ENCODE measurements at regions not wholly inside any gene's neighbourhood (a gene's known extent, or its start where the extent isn't known, plus 50 kb on each side); places are given as distances from the start of the nearest gene placed in this dataset.

DNA sequence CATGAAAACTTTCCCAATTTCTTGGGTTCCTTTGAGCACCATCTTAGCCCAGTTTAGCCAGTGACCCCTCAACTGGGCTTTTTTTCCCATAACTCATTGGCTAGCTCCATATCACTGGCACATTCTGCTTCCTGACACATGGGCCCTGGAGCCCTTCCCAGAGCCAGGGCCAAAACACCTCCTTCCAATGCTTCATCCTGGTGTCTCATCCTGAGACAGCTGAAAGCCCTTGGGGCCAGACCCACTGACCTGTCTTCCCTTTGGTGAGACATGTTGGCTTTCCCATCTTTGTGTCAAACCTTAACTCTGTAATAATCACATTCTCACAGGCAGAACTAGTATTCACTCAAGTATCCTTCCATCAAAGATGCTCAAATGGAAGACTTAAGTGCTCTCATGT is 82.6 kb upstream of the SMAD3 start:
- no peaks in the 10 kb centered on the region for H3K9me3 ChIP-seq
- ATAC-seq (no peak), DNase-seq (no peak)
- TF ChIP-seq, protein P1, sequence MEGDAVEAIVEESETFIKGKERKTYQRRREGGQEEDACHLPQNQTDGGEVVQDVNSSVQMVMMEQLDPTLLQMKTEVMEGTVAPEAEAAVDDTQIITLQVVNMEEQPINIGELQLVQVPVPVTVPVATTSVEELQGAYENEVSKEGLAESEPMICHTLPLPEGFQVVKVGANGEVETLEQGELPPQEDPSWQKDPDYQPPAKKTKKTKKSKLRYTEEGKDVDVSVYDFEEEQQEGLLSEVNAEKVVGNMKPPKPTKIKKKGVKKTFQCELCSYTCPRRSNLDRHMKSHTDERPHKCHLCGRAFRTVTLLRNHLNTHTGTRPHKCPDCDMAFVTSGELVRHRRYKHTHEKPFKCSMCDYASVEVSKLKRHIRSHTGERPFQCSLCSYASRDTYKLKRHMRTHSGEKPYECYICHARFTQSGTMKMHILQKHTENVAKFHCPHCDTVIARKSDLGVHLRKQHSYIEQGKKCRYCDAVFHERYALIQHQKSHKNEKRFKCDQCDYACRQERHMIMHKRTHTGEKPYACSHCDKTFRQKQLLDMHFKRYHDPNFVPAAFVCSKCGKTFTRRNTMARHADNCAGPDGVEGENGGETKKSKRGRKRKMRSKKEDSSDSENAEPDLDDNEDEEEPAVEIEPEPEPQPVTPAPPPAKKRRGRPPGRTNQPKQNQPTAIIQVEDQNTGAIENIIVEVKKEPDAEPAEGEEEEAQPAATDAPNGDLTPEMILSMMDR (IDR thresholded peaks at IDR 0.05) = no peak
- H3K4me3 ChIP-seq = no peak overlapping the region
- H3K4me1 ChIP-seq = no peaks in the 10 kb centered on the region
- no peaks in the 10 kb centered on the region for H3K36me3 ChIP-seq
- H3K27me3 ChIP-seq = no peaks in the 10 kb centered on the region
- no peak overlapping the region for H3K27ac ChIP-seq
- intact Hi-C loops (cut with DNase I) = no loop called here

DNA sequence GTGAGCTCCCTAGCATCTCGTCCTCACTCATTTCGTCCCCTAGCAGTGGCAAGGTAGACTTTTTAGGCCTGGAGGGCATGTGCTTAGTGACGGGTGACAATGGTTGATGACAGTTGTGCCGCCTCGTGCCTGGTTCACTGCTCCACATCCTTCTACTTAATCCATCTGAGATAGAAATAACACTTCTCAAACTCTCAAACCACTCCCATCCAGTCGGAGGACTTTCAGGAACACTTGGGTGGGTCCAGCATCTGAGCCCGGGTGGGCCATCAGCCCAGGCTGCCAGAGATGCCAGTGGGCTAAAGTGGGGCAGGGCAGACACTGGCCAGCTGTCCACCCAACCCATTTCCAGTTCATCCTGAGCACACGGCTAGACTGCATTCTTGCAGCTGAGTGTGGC is 79.7 kb upstream of the SMAD3 start:
- Histone ChIP-seq H3K27ac (no peak overlapping the region), H3K9me3 (no peaks in the 10 kb centered on the region), H3K27me3 (no peaks in the 10 kb centered on the region), H3K4me3 (no peak overlapping the region), H3K36me3 (no peaks in the 10 kb centered on the region), H3K4me1 (no peaks in the 10 kb centered on the region)
- intact Hi-C loops (cut with DNase I) = no loop called here
- ATAC-seq (no peak), DNase-seq (no peak)
- TF ChIP-seq, protein P1 (IDR thresholded peaks at IDR 0.05) = no peak

DNA sequence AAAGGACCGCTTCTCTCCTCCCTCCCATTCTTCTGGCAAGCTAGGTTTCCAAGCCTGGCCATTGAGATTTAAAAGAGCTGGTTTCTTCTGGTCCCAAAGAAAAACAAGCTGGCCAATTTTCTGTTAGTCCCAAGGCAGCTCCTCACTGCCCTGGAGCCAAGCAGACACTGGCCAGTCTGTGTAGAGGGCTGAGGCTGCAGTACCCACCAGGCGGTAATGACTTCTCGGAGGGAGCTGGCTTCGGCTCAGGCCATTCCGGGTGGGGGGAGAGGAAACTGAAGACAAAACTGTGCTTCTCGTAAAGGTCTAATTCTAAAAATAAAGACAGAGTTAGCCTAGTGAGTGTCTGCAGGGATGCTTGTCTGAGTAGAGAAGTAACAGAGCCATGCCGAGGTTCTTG is 78.5 kb upstream of the SMAD3 start:
- Histone ChIP-seq H3K27me3 (no peaks in the 10 kb centered on the region), H3K4me1 (no peaks in the 10 kb centered on the region), H3K27ac (no peak overlapping the region), H3K36me3 (no peaks in the 10 kb centered on the region), H3K9me3 (no peaks in the 10 kb centered on the region), H3K4me3 (no peak overlapping the region)
- no peak for DNase-seq
- intact Hi-C loops (cut with DNase I) = no loop called here
- ATAC-seq = no peak
- TF ChIP-seq, protein P1 (IDR thresholded peaks at IDR 0.05) = no peak

DNA sequence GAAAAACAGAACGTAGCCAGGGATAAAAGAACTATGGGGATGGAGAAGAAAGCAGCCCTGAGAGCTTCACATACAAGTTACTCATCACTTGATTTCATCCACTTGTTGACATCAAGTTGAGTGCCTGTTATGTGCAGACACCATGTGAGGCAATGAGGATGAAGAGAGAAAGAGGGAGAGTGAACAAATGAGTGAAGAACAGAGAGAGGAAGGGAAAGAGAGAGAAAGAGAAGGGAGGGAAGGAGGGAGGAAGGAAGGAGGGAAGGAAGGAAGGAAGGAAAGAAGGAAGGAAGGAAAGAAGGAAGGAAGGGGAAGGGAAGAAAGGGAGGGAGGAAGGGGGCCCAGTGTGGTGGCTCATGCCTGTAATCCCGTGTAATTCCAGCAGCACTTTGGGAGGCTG is 72.3 kb upstream of the SMAD3 start:
- DNase-seq = no peak
- H3K27ac ChIP-seq = no peak overlapping the region
- H3K4me1 ChIP-seq = no peaks in the 10 kb centered on the region
- no peak overlapping the region for H3K4me3 ChIP-seq
- no peaks in the 10 kb centered on the region for H3K9me3 ChIP-seq
- intact Hi-C loops (cut with DNase I) = no loop called here
- TF ChIP-seq, protein P1 (IDR thresholded peaks at IDR 0.05) = no peak
- H3K27me3 ChIP-seq = no peaks in the 10 kb centered on the region
- ATAC-seq = no peak
- H3K36me3 ChIP-seq = no peaks in the 10 kb centered on the region

DNA sequence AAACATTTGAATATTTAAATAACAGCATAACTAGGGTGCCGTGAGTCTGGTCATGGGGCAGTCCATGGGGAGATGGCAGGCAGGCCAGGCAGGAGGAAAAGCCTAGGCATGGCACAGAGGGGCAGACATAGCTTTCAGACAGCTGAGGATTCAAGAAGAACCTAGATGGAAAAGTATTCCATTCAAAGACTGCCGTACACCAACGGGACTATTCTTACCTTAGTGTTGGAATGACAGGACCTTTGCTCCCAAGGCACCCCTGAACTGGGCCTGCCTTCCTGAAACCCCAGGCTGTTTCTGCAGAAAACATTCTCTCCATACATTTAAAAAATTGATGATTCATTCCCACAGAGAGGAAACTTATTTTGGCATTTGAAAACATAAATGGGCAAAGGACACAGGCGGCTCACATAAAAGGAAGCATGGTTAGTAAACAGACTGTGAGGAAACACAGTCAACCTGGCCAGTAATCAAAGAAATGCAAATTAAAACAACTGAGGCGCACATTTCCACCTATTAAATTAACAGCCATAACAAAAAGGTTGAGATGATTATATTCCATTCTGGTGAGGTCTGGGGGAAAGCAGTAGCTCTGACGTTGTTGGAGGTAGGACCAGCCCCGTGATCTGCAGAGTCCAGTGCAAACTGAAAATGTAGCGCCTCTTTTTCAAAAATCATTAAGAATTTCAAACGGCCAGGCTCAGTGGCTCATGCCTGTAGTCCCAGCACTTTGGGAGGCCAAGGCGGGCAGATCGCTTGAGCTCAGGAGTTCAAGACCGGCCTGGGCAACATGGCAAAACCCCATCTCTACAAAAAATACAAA is 71.3 kb upstream of the SMAD3 start:
- H3K27ac ChIP-seq = no peak overlapping the region
- no peak for ATAC-seq
- H3K4me1 ChIP-seq = no peaks in the 10 kb centered on the region
- no peaks in the 10 kb centered on the region for H3K27me3 ChIP-seq
- TF ChIP-seq, protein P1 (IDR thresholded peaks at IDR 0.05) = no peak
- H3K4me3 ChIP-seq = no peak overlapping the region
- no peak for DNase-seq
- no peaks in the 10 kb centered on the region for H3K9me3 ChIP-seq
- H3K36me3 ChIP-seq = no peaks in the 10 kb centered on the region
- intact Hi-C loops (cut with DNase I) = no loop called here
